ENCODE measurements at regions not wholly inside any gene's neighbourhood (a gene's known extent, or its start where the extent isn't known, plus 50 kb on each side); places are given as distances from the start of the nearest gene placed in this dataset.

DNA sequence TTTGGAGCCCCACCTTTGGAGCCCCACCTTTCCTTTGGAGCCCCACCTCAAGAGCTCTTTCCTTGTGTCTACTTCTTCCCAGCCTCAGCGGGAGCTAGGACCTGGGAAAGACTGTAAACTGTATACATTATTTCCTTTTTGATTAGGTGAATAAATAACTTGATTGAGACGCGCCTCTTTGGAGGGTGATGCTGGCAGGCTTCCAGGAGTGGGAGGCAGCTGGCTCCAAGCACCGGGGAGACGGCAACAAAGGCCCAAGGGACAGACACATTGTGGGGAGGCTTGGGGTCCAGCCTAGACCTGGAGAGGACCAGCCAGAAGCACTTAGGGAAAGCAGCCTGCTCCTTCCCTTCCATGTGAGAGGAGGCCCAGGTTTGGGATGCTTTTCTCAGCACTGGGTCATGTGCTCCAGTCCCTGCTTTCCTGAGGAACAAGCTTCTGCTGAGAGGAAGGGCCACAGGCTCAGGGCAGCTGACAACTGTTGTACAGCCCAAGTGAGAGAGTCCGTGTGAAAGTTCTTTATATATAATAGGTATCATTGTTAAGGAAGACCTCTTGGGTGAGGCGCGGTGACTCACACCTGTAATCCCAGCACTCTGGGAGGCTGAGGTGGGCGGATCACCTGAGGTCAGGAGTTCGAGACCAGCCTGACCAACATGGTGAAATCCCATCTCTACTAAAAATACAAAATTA is 297.2 kb upstream of the SLC14A2 start:
- Histone ChIP-seq H3F3A (replicated peaks; ENCODE audit: low read depth) (no peaks in the 10 kb centered on the region), H3K4me3 (no peak overlapping the region), H3K27me3 (ENCODE audit: insufficient read depth) (no peaks in the 10 kb centered on the region), H3K36me3 (ENCODE audit: insufficient read depth) (no peaks in the 10 kb centered on the region), H3K4me2 (no peak overlapping the region), H3K79me2 (replicated peaks; ENCODE audit: insufficient read depth) (no peaks in the 10 kb centered on the region), H3K4me1 (ENCODE audit: insufficient read depth) (no peaks in the 10 kb centered on the region), H4K20me1 (replicated peaks; ENCODE audit: insufficient read depth) (no peaks in the 10 kb centered on the region; the same call in 1 of the 2 replicates), H2AFZ (no peak overlapping the region), H3K27ac (ENCODE audit: low read depth) (no peak overlapping the region), H3K9me2 (ENCODE audit: insufficient read depth) (0 out of 2 replicates have a peak, but pooled peaks cover 11% of the 10 kb centered on the region)
- DNase-seq (ENCODE audit: low spot score), result no peak
- no peak for TF ChIP-seq POLR2AphosphoS5 (IDR thresholded peaks at IDR 0.05; ENCODE audit: low read depth)
- TF ChIP-seq STAT1 (IDR thresholded peaks at IDR 0.05; ENCODE audit: unreplicated experiment), result no peak
- TF ChIP-seq, protein P1, sequence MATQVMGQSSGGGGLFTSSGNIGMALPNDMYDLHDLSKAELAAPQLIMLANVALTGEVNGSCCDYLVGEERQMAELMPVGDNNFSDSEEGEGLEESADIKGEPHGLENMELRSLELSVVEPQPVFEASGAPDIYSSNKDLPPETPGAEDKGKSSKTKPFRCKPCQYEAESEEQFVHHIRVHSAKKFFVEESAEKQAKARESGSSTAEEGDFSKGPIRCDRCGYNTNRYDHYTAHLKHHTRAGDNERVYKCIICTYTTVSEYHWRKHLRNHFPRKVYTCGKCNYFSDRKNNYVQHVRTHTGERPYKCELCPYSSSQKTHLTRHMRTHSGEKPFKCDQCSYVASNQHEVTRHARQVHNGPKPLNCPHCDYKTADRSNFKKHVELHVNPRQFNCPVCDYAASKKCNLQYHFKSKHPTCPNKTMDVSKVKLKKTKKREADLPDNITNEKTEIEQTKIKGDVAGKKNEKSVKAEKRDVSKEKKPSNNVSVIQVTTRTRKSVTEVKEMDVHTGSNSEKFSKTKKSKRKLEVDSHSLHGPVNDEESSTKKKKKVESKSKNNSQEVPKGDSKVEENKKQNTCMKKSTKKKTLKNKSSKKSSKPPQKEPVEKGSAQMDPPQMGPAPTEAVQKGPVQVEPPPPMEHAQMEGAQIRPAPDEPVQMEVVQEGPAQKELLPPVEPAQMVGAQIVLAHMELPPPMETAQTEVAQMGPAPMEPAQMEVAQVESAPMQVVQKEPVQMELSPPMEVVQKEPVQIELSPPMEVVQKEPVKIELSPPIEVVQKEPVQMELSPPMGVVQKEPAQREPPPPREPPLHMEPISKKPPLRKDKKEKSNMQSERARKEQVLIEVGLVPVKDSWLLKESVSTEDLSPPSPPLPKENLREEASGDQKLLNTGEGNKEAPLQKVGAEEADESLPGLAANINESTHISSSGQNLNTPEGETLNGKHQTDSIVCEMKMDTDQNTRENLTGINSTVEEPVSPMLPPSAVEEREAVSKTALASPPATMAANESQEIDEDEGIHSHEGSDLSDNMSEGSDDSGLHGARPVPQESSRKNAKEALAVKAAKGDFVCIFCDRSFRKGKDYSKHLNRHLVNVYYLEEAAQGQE (IDR thresholded peaks at IDR 0.05; ENCODE audit: unreplicated experiment), result no peak
- TF ChIP-seq, protein P2, sequence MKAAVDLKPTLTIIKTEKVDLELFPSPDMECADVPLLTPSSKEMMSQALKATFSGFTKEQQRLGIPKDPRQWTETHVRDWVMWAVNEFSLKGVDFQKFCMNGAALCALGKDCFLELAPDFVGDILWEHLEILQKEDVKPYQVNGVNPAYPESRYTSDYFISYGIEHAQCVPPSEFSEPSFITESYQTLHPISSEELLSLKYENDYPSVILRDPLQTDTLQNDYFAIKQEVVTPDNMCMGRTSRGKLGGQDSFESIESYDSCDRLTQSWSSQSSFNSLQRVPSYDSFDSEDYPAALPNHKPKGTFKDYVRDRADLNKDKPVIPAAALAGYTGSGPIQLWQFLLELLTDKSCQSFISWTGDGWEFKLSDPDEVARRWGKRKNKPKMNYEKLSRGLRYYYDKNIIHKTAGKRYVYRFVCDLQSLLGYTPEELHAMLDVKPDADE (IDR thresholded peaks at IDR 0.05), result no peak
- TF ChIP-seq EZH2phosphoT487 (IDR thresholded peaks at IDR 0.05; ENCODE audit: unreplicated experiment), result no peak
- TF ChIP-seq ZNF462 (CRISPR knock-in tag; IDR thresholded peaks at IDR 0.05), result no peak
- Mint-ChIP-seq H3K27me3 (ENCODE audit: insufficient read depth, low read depth, poor library complexity) (peaks cover 2% of the 10 kb centered on the region), H3K9me3 (no peaks in the 10 kb centered on the region), H3K4me3 (no peak overlapping the region), H3K4me1 (peaks cover 1% of the 10 kb centered on the region; the same call in 1 of the 3 replicates), H3K36me3 (ENCODE audit: low read depth) (no peaks in the 10 kb centered on the region), H3K27ac (no peak overlapping the region)
- ATAC-seq, result no peak
